Neuronal stem cell (in vitro differentiated cells): ENCODE measurements at regions not wholly inside any gene's neighbourhood (a gene's known extent, or its start where the extent isn't known, plus 50 kb on each side); places are given as distances from the start of the nearest gene placed in this dataset.

Experiments
- DNase-seq: peaks from one replicate; pipeline ENCODE4 v3.0.0-alpha.2; 2013; ENCODE audit warnings: low spot score
- H2AFZ ChIP-seq: one replicate; pipeline ENCODE4 v1.6.1; 2013; ENCODE audit warnings: mild to moderate bottlenecking, low read length, inconsistent platforms
- H2AK5ac ChIP-seq: 2 replicates; pipeline ENCODE4 v1.6.1; 2013; ENCODE audit warnings: low read depth, mild to moderate bottlenecking, inconsistent platforms, low read length, moderate library complexity, mixed read lengths
- H2BK120ac ChIP-seq: 2 replicates; pipeline ENCODE4 v1.6.1; 2013; ENCODE audit warnings: low read depth, mild to moderate bottlenecking, inconsistent platforms, low read length, moderate library complexity, mixed read lengths
- H2BK12ac ChIP-seq: one replicate; pipeline ENCODE4 v1.6.1; 2013; ENCODE audit warnings: low read length, inconsistent platforms
- H2BK15ac ChIP-seq: 2 replicates; pipeline ENCODE4 v1.6.1; 2013; ENCODE audit warnings: mild to moderate bottlenecking, low read length, inconsistent platforms, mixed read lengths
- H2BK5ac ChIP-seq: one replicate; pipeline ENCODE4 v1.6.1; 2013; ENCODE audit warnings: inconsistent platforms, mild to moderate bottlenecking, low read length, moderate library complexity
- H3K14ac ChIP-seq: one replicate; pipeline ENCODE4 v1.6.1; 2013; ENCODE audit warnings: low read length, inconsistent platforms
- H3K18ac ChIP-seq: 2 replicates; pipeline ENCODE4 v1.6.1; 2013; ENCODE audit warnings: low read length, inconsistent platforms
- H3K23ac ChIP-seq: 2 replicates; pipeline ENCODE4 v1.6.1; 2013; ENCODE audit warnings: low read depth, mild to moderate bottlenecking, mixed read lengths, low read length, inconsistent platforms; ENCODE audit not compliant: poor library complexity
- H3K27ac ChIP-seq: replicated peaks from 3 replicates; pipeline ENCODE4 v1.5.1; 2013; ENCODE audit warnings: low read length, inconsistent platforms
- H3K27me3 ChIP-seq, 3 experiments: 2 replicates each; pipeline ENCODE4 v1.6.1; 2013; ENCODE audit warnings: low read length in 3 of 3, mild to moderate bottlenecking in 2 of 3, inconsistent platforms in 1 of 3, low read depth in 1 of 3, mixed read lengths in 1 of 3, moderate library complexity in 1 of 3; ENCODE audit not compliant: control insufficient read depth in 3 of 3, insufficient read depth in 3 of 3
- H3K36me3 ChIP-seq, 2 donors: replicated peaks in 1 of 2; 2 replicates each; pipeline ENCODE4 v1.6.1; 2013; ENCODE audit warnings: low read length in 2 of 2; ENCODE audit not compliant: control insufficient read depth in 2 of 2, insufficient read depth in 2 of 2
- H3K4ac ChIP-seq: 2 replicates; pipeline ENCODE4 v1.6.1; 2013; ENCODE audit warnings: inconsistent platforms, mild to moderate bottlenecking, low read length, moderate library complexity
- H3K4me1 ChIP-seq, 2 donors: 1 replicate in 1 of 2; 2 replicates in 1 of 2; pipeline ENCODE4 v1.6.1; 2013; ENCODE audit warnings: low read length in 2 of 2, low read depth in 1 of 2; ENCODE audit not compliant: control insufficient read depth in 2 of 2, insufficient read depth in 1 of 2
- H3K4me2 ChIP-seq: one replicate; pipeline ENCODE4 v1.6.1; 2013; ENCODE audit warnings: mild to moderate bottlenecking, low read length, inconsistent platforms; ENCODE audit not compliant: insufficient read depth, poor library complexity, severe bottlenecking
- H3K4me3 ChIP-seq, 2 donors: 2 replicates each; pipeline ENCODE4 v1.5.1; 2013; ENCODE audit warnings: low read length in 2 of 2, mild to moderate bottlenecking in 2 of 2, inconsistent platforms in 1 of 2, moderate library complexity in 1 of 2
- H3K79me1 ChIP-seq: one replicate; pipeline ENCODE4 v1.6.1; 2013; ENCODE audit warnings: low read depth, mild to moderate bottlenecking, inconsistent platforms, low read length, moderate library complexity
- H3K9ac ChIP-seq: one replicate; pipeline ENCODE4 v1.6.1; 2013; ENCODE audit warnings: mild to moderate bottlenecking, low read depth, low read length, inconsistent platforms; ENCODE audit not compliant: poor library complexity
- H3K9me3 ChIP-seq, 2 donors: replicated peaks in 1 of 2; 2 replicates each; pipeline versions ENCODE3 to v1.6.1; 2013; ENCODE audit warnings: low read length in 2 of 2, mild to moderate bottlenecking in 2 of 2, inconsistent platforms in 1 of 2, low read depth in 1 of 2, mixed read lengths in 1 of 2, moderate library complexity in 1 of 2; ENCODE audit not compliant: control insufficient read depth in 2 of 2, insufficient read depth in 1 of 2
- H4K8ac ChIP-seq: one replicate; pipeline ENCODE4 v1.6.1; 2013; ENCODE audit warnings: low read depth, mild to moderate bottlenecking, inconsistent platforms, low read length, moderate library complexity
- H4K91ac ChIP-seq: one replicate; pipeline ENCODE4 v1.6.1; 2013; ENCODE audit warnings: low read length, low read depth, mild to moderate bottlenecking, inconsistent platforms; ENCODE audit not compliant: poor library complexity
- WGBS, 2 donors: extraction: QIAGEN DNeasy Blood & Tissue Kit; methylation state at CpG; one replicate each; pipeline ENCODE4 v1.1.7; 2013; ENCODE audit warnings: missing lambda C conversion rate in 2 of 2, mixed read lengths in 1 of 2; ENCODE audit not compliant: insufficient read length in 2 of 2, insufficient replicate concordance in 1 of 2; ENCODE audit errors: extremely low coverage in 2 of 2; 5-methylcytosine and 5-hydroxymethylcytosine counted together

DNA sequence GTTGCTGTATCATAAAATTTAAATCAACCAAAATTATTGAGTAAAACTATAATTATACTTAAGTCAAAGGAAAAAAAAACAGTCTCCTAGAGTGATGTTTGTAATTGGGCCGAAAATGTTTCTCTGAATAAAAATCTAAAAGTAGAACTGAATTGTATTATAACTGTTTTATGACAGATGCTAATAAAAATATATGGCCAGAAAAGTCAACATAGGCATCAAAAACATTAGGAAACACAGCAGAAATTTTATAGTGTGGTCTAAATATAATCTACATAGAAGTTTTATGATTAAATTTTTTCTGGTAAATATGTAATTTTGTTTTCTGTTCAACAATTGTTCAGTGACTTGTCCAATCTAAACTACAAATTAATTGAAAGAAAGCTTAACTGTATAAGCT, 277.8 kb downstream of the ALX1 start:
- no peak overlapping the region for H3K27ac ChIP-seq
- no CpG with 5 or more reads among the region's 1 CpG for WGBS, 2 donors
- no peak overlapping the region for H3K23ac ChIP-seq

DNA sequence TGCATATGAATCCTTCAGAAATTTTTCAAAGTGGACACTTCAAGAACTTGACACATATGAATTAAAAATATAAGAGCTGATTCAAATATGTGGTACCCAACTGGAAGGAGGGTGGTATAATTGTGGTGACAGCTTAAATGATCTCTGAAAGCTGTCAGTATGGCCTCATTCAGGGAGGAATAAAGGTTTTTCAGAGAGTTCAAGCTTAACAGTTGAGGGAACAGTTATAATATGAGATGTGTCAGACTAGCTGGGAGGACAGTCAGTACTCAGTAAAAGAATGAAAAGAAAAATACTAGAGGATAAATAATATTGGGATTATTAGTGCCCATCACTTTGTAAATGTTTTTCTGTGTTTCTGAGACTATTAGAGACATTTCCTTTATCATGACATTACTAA, 277.5 kb downstream of the RASSF9 start:
- Histone ChIP-seq H4K91ac (no peak overlapping the region), H3K36me3 (no peaks in the 10 kb centered on the region), H2BK120ac (no peak overlapping the region), H2AFZ (no peak overlapping the region), H3K4ac (no peak overlapping the region), H3K14ac (no peak overlapping the region), H3K4me3 (no peak overlapping the region), H4K8ac (no peak overlapping the region), H3K9ac (no peak overlapping the region), H2BK5ac (no peak overlapping the region), H3K9me3 (no peaks in the 10 kb centered on the region), H3K4me2 (no peak overlapping the region), H3K27me3 (no peaks in the 10 kb centered on the region), H2AK5ac (no peak overlapping the region), H3K4me1 (no peaks in the 10 kb centered on the region), H3K27ac (no peak overlapping the region), H3K18ac (no peak overlapping the region), H3K79me1 (no peaks in the 10 kb centered on the region), H3K23ac (no peak overlapping the region), H2BK15ac (no peak overlapping the region), H2BK12ac (no peak overlapping the region)
- no peak for DNase-seq

More for the DNA sequence above, 277.8 kb downstream of the ALX1 start:
- Histone ChIP-seq H3K4me3 (no peak overlapping the region), H3K27me3 (no peaks in the 10 kb centered on the region), H2AK5ac (no peak overlapping the region), H3K9me3 (no peaks in the 10 kb centered on the region), H3K4ac (no peak overlapping the region), H2BK120ac (no peak overlapping the region), H4K8ac (no peak overlapping the region), H3K4me1 (no peaks in the 10 kb centered on the region), H3K18ac (no peak overlapping the region), H2BK12ac (no peak overlapping the region), H3K14ac (no peak overlapping the region), H4K91ac (no peak overlapping the region), H3K36me3 (no peaks in the 10 kb centered on the region), H3K4me2 (no peak overlapping the region), H2BK15ac (no peak overlapping the region), H2BK5ac (no peak overlapping the region), H3K79me1 (no peaks in the 10 kb centered on the region), H2AFZ (no peak overlapping the region), H3K9ac (no peak overlapping the region)
- no peak for DNase-seq

GRCh38 chr12:85559127-85559526, 277.1 kb downstream of the RASSF9 start:
- H3K27ac ChIP-seq = no peak overlapping the region

GRCh38 chr12:85559536-85559935, 276.7 kb downstream of the RASSF9 start:
- Histone ChIP-seq H3K4me1 (no peaks in the 10 kb centered on the region), H3K18ac (no peak overlapping the region), H3K27ac (no peak overlapping the region), H3K4ac (no peak overlapping the region), H3K4me3 (no peak overlapping the region), H2AK5ac (no peak overlapping the region), H3K4me2 (no peak overlapping the region), H3K23ac (no peak overlapping the region), H4K8ac (no peak overlapping the region), H3K27me3 (no peaks in the 10 kb centered on the region), H2BK15ac (no peak overlapping the region), H3K79me1 (no peaks in the 10 kb centered on the region), H3K14ac (no peak overlapping the region), H2BK5ac (no peak overlapping the region), H3K9ac (no peak overlapping the region), H3K36me3 (no peaks in the 10 kb centered on the region), H2BK12ac (no peak overlapping the region), H2AFZ (no peak overlapping the region), H3K9me3 (no peaks in the 10 kb centered on the region), H2BK120ac (no peak overlapping the region), H4K91ac (no peak overlapping the region)
- no peak for DNase-seq

More at GRCh38 chr12:85559127-85559526, 277.1 kb downstream of the RASSF9 start:
- H2BK120ac ChIP-seq = no peak overlapping the region
- H3K4me1 ChIP-seq = no peaks in the 10 kb centered on the region
- H3K36me3 ChIP-seq = no peaks in the 10 kb centered on the region
- DNase-seq = no peak
- no peak overlapping the region for H2BK12ac ChIP-seq
- H4K91ac ChIP-seq = no peak overlapping the region
- no peak overlapping the region for H4K8ac ChIP-seq
- no peak overlapping the region for H2AFZ ChIP-seq
- no peak overlapping the region for H3K4me2 ChIP-seq
- H3K4me3 ChIP-seq = no peak overlapping the region
- no peak overlapping the region for H3K9ac ChIP-seq
- H2BK5ac ChIP-seq = no peak overlapping the region
- no peak overlapping the region for H2AK5ac ChIP-seq
- no peak overlapping the region for H3K23ac ChIP-seq
- no peak overlapping the region for H3K4ac ChIP-seq
- no peak overlapping the region for H3K18ac ChIP-seq
- H3K27me3 ChIP-seq = no peaks in the 10 kb centered on the region
- H3K79me1 ChIP-seq = no peaks in the 10 kb centered on the region
- no peak overlapping the region for H2BK15ac ChIP-seq
- H3K9me3 ChIP-seq = no peaks in the 10 kb centered on the region
- WGBS, 2 donors = no CpG with 5 or more reads among the region's 2 CpGs
- H3K14ac ChIP-seq = no peak overlapping the region
